H9 (cell line): ENCODE measurements at regions not wholly inside any gene's neighbourhood (a gene's known extent, or its start where the extent isn't known, plus 50 kb on each side); places are given as distances from the start of the nearest gene placed in this dataset.

Source experiments
- DNase-seq: peaks from one replicate; pipeline ENCODE4 v3.0.0-alpha.2; 2017
- H2AFZ ChIP-seq: one replicate; pipeline ENCODE4 v1.6.1; 2013; ENCODE audit warnings: mild to moderate bottlenecking, low read length, control low read depth, moderate library complexity
- H2AK5ac ChIP-seq: 2 replicates; pipeline ENCODE4 v1.6.1; 2013; ENCODE audit warnings: low read length, control low read depth, mixed read lengths; ENCODE audit not compliant: insufficient read length
- H2BK120ac ChIP-seq: one replicate; pipeline ENCODE4 v1.6.1; 2013; ENCODE audit warnings: low read depth, mild to moderate bottlenecking, low read length, control low read depth, inconsistent platforms; ENCODE audit not compliant: poor library complexity, severe bottlenecking
- H2BK12ac ChIP-seq: 2 replicates; pipeline ENCODE4 v1.6.1; 2013; ENCODE audit warnings: low read length, control low read depth, mixed read lengths, low read depth; ENCODE audit not compliant: insufficient read length
- H2BK15ac ChIP-seq: 2 replicates; pipeline ENCODE4 v1.6.1; 2013; ENCODE audit warnings: low read depth, low read length, control low read depth
- H2BK20ac ChIP-seq: one replicate; pipeline ENCODE4 v1.6.1; 2013; ENCODE audit warnings: low read depth, mild to moderate bottlenecking, low read length, control low read depth, inconsistent platforms; ENCODE audit not compliant: poor library complexity, severe bottlenecking
- H2BK5ac ChIP-seq: 2 replicates; pipeline ENCODE4 v1.6.1; 2013; ENCODE audit warnings: low read length, control low read depth, mixed read lengths; ENCODE audit not compliant: insufficient read length
- H3K14ac ChIP-seq: 2 replicates; pipeline ENCODE4 v1.6.1; 2013; ENCODE audit warnings: low read length, control low read depth; ENCODE audit not compliant: insufficient read depth
- H3K18ac ChIP-seq: 2 replicates; pipeline ENCODE4 v1.6.1; 2013; ENCODE audit warnings: low read depth, mild to moderate bottlenecking, mixed read lengths, low read length, control low read depth; ENCODE audit not compliant: insufficient read length
- H3K23ac ChIP-seq: 2 replicates; pipeline ENCODE4 v1.6.1; 2013; ENCODE audit warnings: low read length, control low read depth, mixed read lengths, low read depth; ENCODE audit not compliant: insufficient read length
- H3K23me2 ChIP-seq: 2 replicates; pipeline ENCODE4 v1.6.1; 2013; ENCODE audit warnings: low read depth, mild to moderate bottlenecking, mixed read lengths, low read length, control low read depth; ENCODE audit not compliant: insufficient read length, poor library complexity, severe bottlenecking
- H3K27ac ChIP-seq: 2 replicates; pipeline ENCODE4 v1.5.1; 2013; ENCODE audit warnings: low read length, control low read depth, mixed read lengths, low read depth; ENCODE audit not compliant: insufficient read length
- H3K27me3 ChIP-seq: 2 replicates; pipeline ENCODE4 v1.6.1; 2013; ENCODE audit warnings: low read length, control low read depth, inconsistent platforms; ENCODE audit not compliant: insufficient read depth
- H3K4ac ChIP-seq: 2 replicates; pipeline ENCODE4 v1.6.1; 2013; ENCODE audit warnings: low read depth, mild to moderate bottlenecking, control low read depth, inconsistent platforms, low read length, moderate library complexity
- H3K4me1 ChIP-seq: 2 replicates; pipeline ENCODE4 v1.6.1; 2013; ENCODE audit warnings: low read length, control low read depth, inconsistent platforms; ENCODE audit not compliant: insufficient read depth
- H3K4me2 ChIP-seq: 2 replicates; pipeline ENCODE4 v1.6.1; 2013; ENCODE audit warnings: low read length, control low read depth, mixed read lengths; ENCODE audit not compliant: insufficient read length, insufficient read depth
- H3K56ac ChIP-seq: 2 replicates; pipeline ENCODE4 v1.6.1; 2013; ENCODE audit warnings: low read depth, mild to moderate bottlenecking, mixed read lengths, low read length, control low read depth; ENCODE audit not compliant: insufficient read length
- H3K79me1 ChIP-seq: 2 replicates; pipeline ENCODE4 v1.6.1; 2013; ENCODE audit warnings: low read depth, mild to moderate bottlenecking, moderate library complexity, low read length, control low read depth, inconsistent platforms; ENCODE audit not compliant: insufficient read depth, poor library complexity, severe bottlenecking
- H3K79me2 ChIP-seq: 2 replicates; pipeline ENCODE4 v1.6.1; 2013; ENCODE audit warnings: low read length, control low read depth, inconsistent platforms; ENCODE audit not compliant: insufficient read depth
- H3K9ac ChIP-seq: 2 replicates; pipeline ENCODE4 v1.6.1; 2013; ENCODE audit warnings: low read length, control low read depth, mixed read lengths; ENCODE audit not compliant: insufficient read length; ENCODE audit errors: extremely low read depth
- H3K9me3 ChIP-seq: one replicate; pipeline ENCODE4 v1.6.1; 2013; ENCODE audit warnings: low read depth, low read length, inconsistent platforms; ENCODE audit not compliant: control insufficient read depth
- H3T11ph ChIP-seq: one replicate; pipeline ENCODE4 v1.6.1; 2013; ENCODE audit warnings: mild to moderate bottlenecking, low read length, control low read depth, inconsistent platforms
- H4K20me1 ChIP-seq: one replicate; pipeline ENCODE4 v1.6.1; 2013; ENCODE audit not compliant: control insufficient read depth, insufficient read length, insufficient read depth
- H4K5ac ChIP-seq: 2 replicates; pipeline ENCODE4 v1.6.1; 2013; ENCODE audit warnings: low read depth, mild to moderate bottlenecking, mixed read lengths, low read length, control low read depth; ENCODE audit not compliant: insufficient read length
- H4K8ac ChIP-seq: replicated peaks from 2 replicates; pipeline ENCODE4 v1.6.1; 2013; ENCODE audit warnings: low read length, control low read depth, mixed read lengths, low read depth; ENCODE audit not compliant: insufficient read length
- H4K91ac ChIP-seq: 2 replicates; pipeline ENCODE4 v1.6.1; 2013; ENCODE audit warnings: low read depth, mild to moderate bottlenecking, moderate library complexity, mixed read lengths, low read length, control low read depth; ENCODE audit not compliant: insufficient read length
- H3K27ac Mint-ChIP-seq, 3 experiments: 2 replicates in 2 of 3; 3 replicates in 1 of 3; pipeline ENCODE4 v1.8.0; 2020 to 2021; ENCODE audit warnings: mixed read lengths in 3 of 3, mild to moderate bottlenecking in 1 of 3, moderate library complexity in 1 of 3
- H3K27me3 Mint-ChIP-seq: 2 replicates; pipeline ENCODE4 v1.8.0; 2021; ENCODE audit warnings: low read depth, mild to moderate bottlenecking, moderate library complexity, mixed read lengths
- H3K36me3 Mint-ChIP-seq, 3 experiments: 2 replicates in 2 of 3; 3 replicates in 1 of 3; pipeline ENCODE4 v1.8.0; 2020 to 2021; ENCODE audit warnings: low read depth in 3 of 3, mixed read lengths in 3 of 3; ENCODE audit not compliant: insufficient read depth in 1 of 3
- H3K4me1 Mint-ChIP-seq, 2 experiments: 2 replicates each; pipeline ENCODE4 v1.8.0; 2020; ENCODE audit warnings: mixed read lengths in 2 of 2
- H3K4me3 Mint-ChIP-seq, 2 experiments: 2 replicates in 1 of 2; 3 replicates in 1 of 2; pipeline ENCODE4 v1.8.0; 2020 to 2021; ENCODE audit warnings: mild to moderate bottlenecking in 2 of 2, mixed read lengths in 2 of 2, moderate library complexity in 1 of 2
- H3K9me3 Mint-ChIP-seq, 2 experiments: 2 replicates in 1 of 2; 3 replicates in 1 of 2; pipeline ENCODE4 v1.8.0; 2020; ENCODE audit warnings: mild to moderate bottlenecking in 2 of 2, mixed read lengths in 2 of 2, moderate library complexity in 1 of 2
- WGBS: extraction: QIAGEN DNeasy Blood & Tissue Kit; methylation state at CpG from one replicate; pipeline ENCODE4 v1.1.7; 2013; ENCODE audit warnings: missing lambda C conversion rate, low lambda C conversion rate, mixed read lengths; ENCODE audit not compliant: insufficient read length; ENCODE audit errors: extremely low coverage; 5-methylcytosine and 5-hydroxymethylcytosine counted together
- TF ChIP-seq, protein P1 (sequence below): fragments of 200-600 bp; sonication (generic); conservative IDR thresholded peaks from 3 replicates; pipeline ENCODE4 v1.8.0; 2021; ENCODE audit warnings: antibody characterized with exemption, mild to moderate bottlenecking

DNA sequence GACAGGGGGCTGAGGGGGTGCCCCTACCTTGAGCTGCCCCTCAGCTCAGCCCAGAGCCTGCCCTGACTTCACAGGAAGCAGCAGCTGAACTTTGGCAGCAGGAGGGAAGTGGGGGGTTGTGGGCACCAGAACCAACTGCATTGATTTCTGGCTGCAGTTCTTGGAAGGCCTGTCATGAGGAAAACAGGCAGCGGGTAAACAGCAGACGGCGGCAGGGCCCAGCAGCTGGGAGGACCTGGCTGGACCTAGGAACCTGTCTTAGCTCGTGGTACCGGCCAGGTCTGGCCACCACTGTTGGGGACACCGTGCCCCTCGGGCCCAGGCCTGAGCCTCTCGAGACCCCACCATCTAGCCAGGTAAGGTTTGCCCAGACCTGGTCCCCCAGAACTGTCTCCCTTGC, 154.2 kb upstream of the MYL2 start:
- Histone ChIP-seq H3K4me1 (no peaks in the 10 kb centered on the region; the same call in 1 of the 2 replicates), H2BK12ac (no peak overlapping the region), H4K91ac (no peak overlapping the region), H2BK120ac (no peak overlapping the region), H3K9me3 (no peaks in the 10 kb centered on the region), H3K27me3 (no peaks in the 10 kb centered on the region), H3K27ac (no peak overlapping the region), H4K8ac (no peak overlapping the region), H4K5ac (no peak overlapping the region), H3K79me2 (no peaks in the 10 kb centered on the region; the same call in 1 of the 2 replicates), H3K4ac (no peak overlapping the region), H3T11ph (no peak overlapping the region), H3K23me2 (no peaks in the 10 kb centered on the region), H2BK15ac (no peak overlapping the region), H4K20me1 (peaks cover 3% of the 10 kb centered on the region), H3K18ac (no peak overlapping the region), H3K4me2 (no peak overlapping the region), H2BK20ac (no peak overlapping the region), H3K79me1 (peaks cover 3% of the 10 kb centered on the region), H2AFZ (no peak overlapping the region), H3K23ac (no peak overlapping the region), H3K56ac (no peak overlapping the region), H3K14ac (peak overlapping the region; percentile 70; the same call in 1 of the 2 replicates), H2AK5ac (no peak overlapping the region), H3K9ac (no peak overlapping the region), H2BK5ac (no peak overlapping the region)
- Mint-ChIP-seq H3K4me3 (no peak overlapping the region), H3K36me3 (no peaks in the 10 kb centered on the region; a peak in 2 of 7 replicates), H3K9me3 (no peaks in the 10 kb centered on the region), H3K4me1 (peaks cover 27 to 54% of the 10 kb centered on the region in 2 experiments), H3K27ac (peak overlapping the region in 1 of 3 experiments; percentile 70; a peak in 2 of 7 replicates), H3K27me3 (no peaks in the 10 kb centered on the region; the same call in 1 of the 2 replicates)
- no CpG with 5 or more reads among the region's 8 CpGs for WGBS
- no peak for DNase-seq
- TF ChIP-seq, protein P1, sequence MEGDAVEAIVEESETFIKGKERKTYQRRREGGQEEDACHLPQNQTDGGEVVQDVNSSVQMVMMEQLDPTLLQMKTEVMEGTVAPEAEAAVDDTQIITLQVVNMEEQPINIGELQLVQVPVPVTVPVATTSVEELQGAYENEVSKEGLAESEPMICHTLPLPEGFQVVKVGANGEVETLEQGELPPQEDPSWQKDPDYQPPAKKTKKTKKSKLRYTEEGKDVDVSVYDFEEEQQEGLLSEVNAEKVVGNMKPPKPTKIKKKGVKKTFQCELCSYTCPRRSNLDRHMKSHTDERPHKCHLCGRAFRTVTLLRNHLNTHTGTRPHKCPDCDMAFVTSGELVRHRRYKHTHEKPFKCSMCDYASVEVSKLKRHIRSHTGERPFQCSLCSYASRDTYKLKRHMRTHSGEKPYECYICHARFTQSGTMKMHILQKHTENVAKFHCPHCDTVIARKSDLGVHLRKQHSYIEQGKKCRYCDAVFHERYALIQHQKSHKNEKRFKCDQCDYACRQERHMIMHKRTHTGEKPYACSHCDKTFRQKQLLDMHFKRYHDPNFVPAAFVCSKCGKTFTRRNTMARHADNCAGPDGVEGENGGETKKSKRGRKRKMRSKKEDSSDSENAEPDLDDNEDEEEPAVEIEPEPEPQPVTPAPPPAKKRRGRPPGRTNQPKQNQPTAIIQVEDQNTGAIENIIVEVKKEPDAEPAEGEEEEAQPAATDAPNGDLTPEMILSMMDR = no peak
